GDM1 (cell line): ENCODE measurements at regions not wholly inside any gene's neighbourhood (a gene's known extent, or its start where the extent isn't known, plus 50 kb on each side); places are given as distances from the start of the nearest gene placed in this dataset.
"Not testable (repeated sequence)": the region's sequence is repeated elsewhere in the genome, so short reads cannot be mapped to it uniquely, and the experiment has no call there.

Experiments
- DNase-seq: peaks from one replicate; lab custom pipeline; 2025; lab: John Stamatoyannopoulos, UW

- DNase-seq, result no peak
These were observed 70.0 kb downstream of the LMO4 start for GRCh38 chr1:87398641-87399040.

- DNase-seq, result no peak
These were observed 70.6 kb downstream of the LMO4 start for GRCh38 chr1:87399264-87399663.

GRCh38 chr1:87399701-87400100, 71.0 kb downstream of the LMO4 start:
- no peak for DNase-seq

- no peak for DNase-seq
These were observed 72.1 kb downstream of the LMO4 start for GRCh38 chr1:87400813-87401212.

- DNase-seq, result no peak
These were observed 73.7 kb downstream of the LMO4 start for GRCh38 chr1:87402241-87403002.

GRCh38 chr1:87403061-87403820, 74.6 kb downstream of the LMO4 start:
- no peak for DNase-seq

- no peak for DNase-seq
These were observed 75.6 kb downstream of the LMO4 start for GRCh38 chr1:87404296-87404695.

GRCh38 chr1:87408665-87409248, 80.1 kb downstream of the LMO4 start:
- no peak for DNase-seq

GRCh38 chr1:87410776-87411480, 82.2 kb downstream of the LMO4 start:
- DNase-seq, result no peak

- not testable (repeated sequence) for DNase-seq
These were observed 85.2 kb downstream of the LMO4 start for GRCh38 chr1:87413846-87414245.

GRCh38 chr1:87418048-87418447, 89.4 kb downstream of the LMO4 start:
- no peak for DNase-seq

- no peak for DNase-seq
These were observed 93.1 kb downstream of the LMO4 start for GRCh38 chr1:87421809-87422208.

- DNase-seq, result no peak
These were observed 95.9 kb downstream of the LMO4 start for GRCh38 chr1:87424541-87424940.

- no peak for DNase-seq
These were observed 98.0 kb downstream of the LMO4 start for GRCh38 chr1:87426463-87427249.

GRCh38 chr1:87428367-87428766, 99.7 kb downstream of the LMO4 start:
- DNase-seq, result no peak

GRCh38 chr1:87428883-87429282, 100.2 kb downstream of the LMO4 start:
- no peak for DNase-seq

- no peak for DNase-seq
These were observed 104.0 kb downstream of the LMO4 start for GRCh38 chr1:87432685-87433084.

GRCh38 chr1:87433101-87433500, 104.4 kb downstream of the LMO4 start:
- not testable (repeated sequence) for DNase-seq

- DNase-seq, result no peak
These were observed 106.8 kb downstream of the LMO4 start for GRCh38 chr1:87435484-87435883.

GRCh38 chr1:87436115-87436514, 107.4 kb downstream of the LMO4 start:
- not testable (repeated sequence) for DNase-seq

GRCh38 chr1:87436534-87436933, 107.9 kb downstream of the LMO4 start:
- DNase-seq, result no peak
